A673 (cell line): ENCODE measurements at regions not wholly inside any gene's neighbourhood (a gene's known extent, or its start where the extent isn't known, plus 50 kb on each side); places are given as distances from the start of the nearest gene placed in this dataset.

Source experiments
- EZH2 ChIP-seq: fragments of 200-600 bp; sonication (generic); IDR thresholded peaks from 2 replicates; pipeline ENCODE4 v1.6.1; 2017; ENCODE audit warnings: borderline replicate concordance, low read depth, mild to moderate bottlenecking, mixed read lengths, antibody characterized with exemption, low read length; ENCODE audit not compliant: poor library complexity, severe bottlenecking
- TF ChIP-seq, protein P1 (sequence below): fragments of 300-800, 200-600 bp; sonication (generic); conservative IDR thresholded peaks from 2 replicates; pipeline ENCODE4 v1.5.1; 2017; ENCODE audit warnings: low read depth, mild to moderate bottlenecking, antibody characterized with exemption, low read length, moderate library complexity, mixed read lengths

DNA sequence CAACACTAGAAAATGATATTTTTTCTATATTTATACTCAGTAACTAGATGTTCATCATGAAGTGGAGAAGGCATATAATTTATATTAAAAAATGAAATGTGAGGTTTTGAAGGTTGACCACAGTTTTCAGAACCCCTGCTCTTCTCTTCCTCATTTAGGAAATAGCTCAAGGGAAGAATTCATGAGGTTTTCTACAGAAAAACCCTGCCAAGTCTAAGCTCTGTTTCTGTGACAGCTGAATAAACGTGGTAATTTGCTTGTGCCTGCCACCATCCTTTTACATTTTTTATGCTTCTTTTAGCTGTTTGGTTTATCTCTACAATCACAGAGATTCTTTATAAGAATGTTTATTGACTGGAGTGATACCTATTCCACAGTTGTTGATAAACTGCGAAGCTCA is 630.3 kb upstream of the POT1 start:
- TF ChIP-seq, protein P1, sequence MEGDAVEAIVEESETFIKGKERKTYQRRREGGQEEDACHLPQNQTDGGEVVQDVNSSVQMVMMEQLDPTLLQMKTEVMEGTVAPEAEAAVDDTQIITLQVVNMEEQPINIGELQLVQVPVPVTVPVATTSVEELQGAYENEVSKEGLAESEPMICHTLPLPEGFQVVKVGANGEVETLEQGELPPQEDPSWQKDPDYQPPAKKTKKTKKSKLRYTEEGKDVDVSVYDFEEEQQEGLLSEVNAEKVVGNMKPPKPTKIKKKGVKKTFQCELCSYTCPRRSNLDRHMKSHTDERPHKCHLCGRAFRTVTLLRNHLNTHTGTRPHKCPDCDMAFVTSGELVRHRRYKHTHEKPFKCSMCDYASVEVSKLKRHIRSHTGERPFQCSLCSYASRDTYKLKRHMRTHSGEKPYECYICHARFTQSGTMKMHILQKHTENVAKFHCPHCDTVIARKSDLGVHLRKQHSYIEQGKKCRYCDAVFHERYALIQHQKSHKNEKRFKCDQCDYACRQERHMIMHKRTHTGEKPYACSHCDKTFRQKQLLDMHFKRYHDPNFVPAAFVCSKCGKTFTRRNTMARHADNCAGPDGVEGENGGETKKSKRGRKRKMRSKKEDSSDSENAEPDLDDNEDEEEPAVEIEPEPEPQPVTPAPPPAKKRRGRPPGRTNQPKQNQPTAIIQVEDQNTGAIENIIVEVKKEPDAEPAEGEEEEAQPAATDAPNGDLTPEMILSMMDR: no peak
- TF ChIP-seq EZH2: no peak
